KMS-11 (cell line): ENCODE measurements at regions not wholly inside any gene's neighbourhood (a gene's known extent, or its start where the extent isn't known, plus 50 kb on each side); places are given as distances from the start of the nearest gene placed in this dataset.

Source experiments
- H2AFZ ChIP-seq: fragments of 200-600 bp; sonication (generic); 2 replicates; pipeline ENCODE4 v1.6.1; 2016; ENCODE audit warnings: antibody characterized with exemption, mixed run types, low read depth
- H3K27ac ChIP-seq: fragments of 200-600 bp; sonication (generic); 2 replicates; pipeline ENCODE4 v1.6.1; 2016; ENCODE audit warnings: mild to moderate bottlenecking, mixed run types
- H3K27me3 ChIP-seq: fragments of 200-600 bp; sonication (generic); 2 replicates; pipeline ENCODE4 v1.6.1; 2017; ENCODE audit warnings: mild to moderate bottlenecking, low read depth, mixed run types, moderate library complexity; ENCODE audit not compliant: insufficient read depth
- H3K36me3 ChIP-seq: fragments of 200-600 bp; sonication (generic); 2 replicates; pipeline ENCODE4 v1.6.1; 2017; ENCODE audit warnings: mild to moderate bottlenecking, mixed run types; ENCODE audit not compliant: insufficient read depth
- H3K4me1 ChIP-seq: fragments of 200-600 bp; sonication (generic); 2 replicates; pipeline ENCODE4 v1.6.1; 2016; ENCODE audit warnings: mild to moderate bottlenecking, low read depth, mixed run types; ENCODE audit not compliant: poor library complexity, severe bottlenecking
- H3K4me2 ChIP-seq: fragments of 200-600 bp; sonication (generic); 2 replicates; pipeline ENCODE4 v1.7.0; 2016; ENCODE audit warnings: mild to moderate bottlenecking, mixed run types
- H3K4me3 ChIP-seq: fragments of 200-600 bp; sonication (generic); IDR thresholded peaks from 2 replicates; pipeline ENCODE4 v1.6.1; 2017; ENCODE audit warnings: low read depth, low read length, mixed read lengths; ENCODE audit not compliant: insufficient read depth
- H3K79me2 ChIP-seq: fragments of 200-600 bp; sonication (generic); 2 replicates; pipeline ENCODE4 v1.6.1; 2016; ENCODE audit warnings: low read depth, mixed run types; ENCODE audit not compliant: insufficient read depth
- H3K9ac ChIP-seq: fragments of 200-600 bp; sonication (generic); 2 replicates; pipeline ENCODE4 v1.6.1; 2016; ENCODE audit warnings: mild to moderate bottlenecking, mixed run types
- H4K20me1 ChIP-seq: fragments of 200-600 bp; sonication (generic); 2 replicates; pipeline ENCODE4 v1.6.1; 2016; ENCODE audit warnings: mild to moderate bottlenecking, mixed run types; ENCODE audit not compliant: insufficient read depth
- CTCF ChIP-seq: fragments of 200-600 bp; sonication (generic); conservative IDR thresholded peaks from 2 replicates; pipeline ENCODE4 v1.6.1; 2017; ENCODE audit warnings: low read depth, mild to moderate bottlenecking, antibody characterized with exemption, low read length, moderate library complexity, mixed read lengths

GRCh38 chr22:27572278-27572666 lies 229.3 kb downstream of the MN1 start:
- H3K27me3 ChIP-seq: peaks cover 36% of the 10 kb centered on the region
- H3K4me1 ChIP-seq: no peaks in the 10 kb centered on the region
- H3K27ac ChIP-seq: no peak overlapping the region
- TF ChIP-seq CTCF: no peak
- no peaks in the 10 kb centered on the region for H3K36me3 ChIP-seq
- no peak overlapping the region for H3K4me2 ChIP-seq
- no peaks in the 10 kb centered on the region for H4K20me1 ChIP-seq
- H3K9ac ChIP-seq: no peak overlapping the region
- no peaks in the 10 kb centered on the region for H3K79me2 ChIP-seq
- no peak overlapping the region for H3K4me3 ChIP-seq
- no peak overlapping the region for H2AFZ ChIP-seq

- H2AFZ ChIP-seq: no peak overlapping the region
- no peak for TF ChIP-seq CTCF
- H3K4me1 ChIP-seq: no peaks in the 10 kb centered on the region
- no peaks in the 10 kb centered on the region for H3K79me2 ChIP-seq
- H3K9ac ChIP-seq: no peak overlapping the region
- H3K27me3 ChIP-seq: peaks cover 28% of the 10 kb centered on the region; the same call in 1 of the 2 replicates
- H3K27ac ChIP-seq: no peak overlapping the region
- no peaks in the 10 kb centered on the region for H4K20me1 ChIP-seq
- H3K36me3 ChIP-seq: no peaks in the 10 kb centered on the region
- H3K4me3 ChIP-seq: no peak overlapping the region
- no peak overlapping the region for H3K4me2 ChIP-seq
These were observed 228.1 kb downstream of the MN1 start for GRCh38 chr22:27573280-27574001.

- Histone ChIP-seq H3K9ac (no peak overlapping the region), H4K20me1 (no peaks in the 10 kb centered on the region), H3K4me2 (no peak overlapping the region), H3K4me3 (no peak overlapping the region), H3K79me2 (no peaks in the 10 kb centered on the region), H2AFZ (no peak overlapping the region), H3K27me3 (peaks cover 31% of the 10 kb centered on the region; the same call in 1 of the 2 replicates), H3K36me3 (no peaks in the 10 kb centered on the region), H3K4me1 (no peaks in the 10 kb centered on the region), H3K27ac (no peak overlapping the region)
- TF ChIP-seq CTCF: no peak
These were observed 227.6 kb downstream of the MN1 start for GRCh38 chr22:27574002-27574366.

GRCh38 chr22:27574651-27575050 lies 226.9 kb downstream of the MN1 start:
- peaks cover 35% of the 10 kb centered on the region; the same call in 1 of the 2 replicates for H3K27me3 ChIP-seq

More at GRCh38 chr22:27574651-27575050, 226.9 kb downstream of the MN1 start:
- Histone ChIP-seq H4K20me1 (no peaks in the 10 kb centered on the region), H3K9ac (no peak overlapping the region), H2AFZ (no peak overlapping the region), H3K27ac (no peak overlapping the region), H3K4me2 (no peak overlapping the region), H3K4me3 (no peak overlapping the region), H3K79me2 (no peaks in the 10 kb centered on the region), H3K4me1 (no peaks in the 10 kb centered on the region), H3K36me3 (no peaks in the 10 kb centered on the region)
- no peak for TF ChIP-seq CTCF
